HG02571 (cell line): ENCODE measurements at regions not wholly inside any gene's neighbourhood (a gene's known extent, or its start where the extent isn't known, plus 50 kb on each side); places are given as distances from the start of the nearest gene placed in this dataset.

Experiments used
- ATAC-seq: cut with Tn5 transposase; IDR thresholded peaks from one replicate; pipeline ENCODE4 v1.9.1; 2021; ENCODE audit warnings: mild to moderate bottlenecking, moderate library complexity; ENCODE audit not compliant: unreplicated experiment

DNA sequence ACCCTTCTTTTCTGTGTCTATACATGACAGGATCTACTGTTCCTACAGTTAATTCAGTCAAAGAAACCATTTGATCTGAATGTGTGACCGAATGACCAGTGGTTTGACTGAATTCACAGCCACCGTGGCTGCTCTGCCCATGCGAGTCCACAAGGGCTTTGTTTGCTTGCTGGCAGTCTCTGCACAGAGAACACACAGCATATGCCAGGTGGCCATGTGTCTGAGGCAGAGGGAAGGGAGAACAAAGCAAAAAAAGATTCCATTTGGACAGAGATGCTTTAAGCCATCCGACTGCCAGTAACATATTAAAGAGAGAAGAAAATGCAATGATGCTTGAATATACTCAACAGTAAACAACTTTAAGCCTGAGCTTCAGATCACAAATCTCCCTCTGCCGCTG lies 737.8 kb upstream of the CXADR start:
- no peak for ATAC-seq

DNA sequence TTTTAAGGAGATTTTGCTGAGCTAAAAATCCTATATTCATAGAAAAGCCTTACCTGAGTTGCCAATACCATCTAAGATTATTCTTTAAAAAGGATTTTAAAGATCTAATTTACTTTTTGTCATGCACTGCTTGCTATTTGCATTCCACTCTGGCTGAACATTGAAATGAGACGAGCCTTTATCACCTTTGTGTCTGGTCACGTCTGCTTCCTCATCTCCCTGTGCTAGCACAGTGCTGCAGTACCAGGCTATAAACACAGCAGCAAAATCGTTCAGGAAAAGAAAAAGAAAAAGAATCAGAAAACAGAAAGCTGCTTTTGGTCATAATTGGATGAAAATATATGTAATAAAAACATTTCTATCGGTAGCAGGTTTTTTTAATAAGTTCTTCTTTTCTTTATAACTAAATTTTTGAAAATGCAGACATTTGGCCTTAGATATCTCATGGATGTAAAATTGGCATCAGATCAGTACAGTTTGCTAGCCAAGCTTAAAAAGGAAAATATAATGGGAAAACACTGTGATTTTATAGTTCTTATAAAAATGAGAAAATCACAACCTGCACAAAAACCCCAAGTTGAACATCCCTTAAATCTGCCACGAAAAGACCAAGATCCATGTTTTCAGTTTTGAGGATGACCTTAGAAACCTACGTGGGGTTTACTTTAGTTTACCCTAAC lies 735.7 kb upstream of the CXADR start:
- ATAC-seq = no peak

DNA sequence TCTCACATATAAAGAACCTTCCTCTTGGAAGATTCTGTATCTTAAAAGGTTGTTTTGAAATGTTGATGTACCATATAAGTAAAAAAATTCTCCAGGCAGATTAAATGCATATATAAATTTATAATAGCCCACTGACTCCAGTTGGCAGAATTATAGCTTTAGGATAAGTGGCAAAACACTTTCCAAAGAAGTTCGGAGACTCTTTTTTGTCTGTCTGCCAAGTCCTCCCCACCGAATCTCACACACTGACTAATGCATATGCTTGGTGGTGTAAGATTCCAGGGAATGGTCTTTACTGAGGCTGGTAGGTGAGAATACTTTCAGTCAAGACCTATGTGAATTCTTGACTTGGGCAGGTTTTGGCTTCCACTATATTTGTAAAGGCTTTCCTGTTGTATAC lies 724.3 kb upstream of the CXADR start:
- ATAC-seq = no peak

DNA sequence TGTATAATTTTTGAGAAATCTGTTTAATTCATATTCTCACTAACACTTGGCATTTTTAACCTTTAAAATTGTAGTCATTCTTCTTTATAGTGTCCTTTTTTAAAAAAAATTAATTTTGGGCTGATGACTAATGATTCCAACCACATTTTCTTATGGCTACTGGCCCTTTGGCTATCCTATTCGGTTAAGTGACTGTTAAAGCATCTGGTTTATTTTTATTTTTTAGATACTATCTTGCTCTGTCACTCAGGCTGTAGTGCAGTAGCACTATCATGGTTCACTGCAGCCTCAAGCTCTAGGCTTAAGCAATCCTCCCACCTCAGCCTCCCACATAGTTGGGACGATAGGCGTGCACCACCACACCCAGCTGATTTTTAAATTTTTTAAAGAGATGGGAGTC lies 723.2 kb upstream of the CXADR start:
- ATAC-seq = no peak

DNA sequence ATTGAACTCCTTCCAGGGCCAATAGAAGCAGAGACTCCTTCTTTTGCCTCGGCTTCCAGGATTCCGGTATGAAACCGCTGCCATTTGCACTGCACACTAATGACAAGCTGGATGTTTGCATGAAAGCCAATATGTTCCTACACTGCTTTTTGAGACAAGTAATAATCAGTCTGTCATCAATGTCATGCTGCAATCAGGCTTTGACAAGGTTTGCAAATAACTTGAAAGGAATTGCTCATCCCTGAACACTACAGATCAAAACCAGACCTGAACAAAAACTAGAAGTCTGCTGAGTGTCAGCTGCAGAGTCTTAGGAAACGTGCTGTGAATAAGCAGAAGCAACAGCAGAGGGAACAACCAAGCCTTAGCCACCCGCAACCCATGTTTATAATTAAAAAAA lies 720.7 kb upstream of the CXADR start:
- no peak for ATAC-seq

DNA sequence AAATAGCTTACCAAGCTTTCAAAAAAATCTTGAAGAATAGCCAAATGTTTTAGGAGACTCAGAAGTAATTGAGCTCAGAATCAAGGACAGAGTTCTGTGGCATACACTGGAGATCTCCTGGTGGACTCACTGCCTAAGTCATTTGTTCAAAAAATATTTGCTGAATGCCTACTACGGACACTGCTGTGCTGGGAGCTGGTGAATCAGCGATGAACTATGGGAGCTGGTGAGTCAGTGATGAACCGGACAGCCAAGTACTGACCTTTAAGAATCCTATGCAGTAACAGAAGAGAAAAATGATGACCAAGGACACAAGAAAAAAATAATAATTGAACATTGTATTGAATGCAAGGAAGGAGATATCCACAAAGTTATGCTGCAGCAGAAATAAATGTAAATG lies 717.9 kb upstream of the CXADR start:
- no peak for ATAC-seq

DNA sequence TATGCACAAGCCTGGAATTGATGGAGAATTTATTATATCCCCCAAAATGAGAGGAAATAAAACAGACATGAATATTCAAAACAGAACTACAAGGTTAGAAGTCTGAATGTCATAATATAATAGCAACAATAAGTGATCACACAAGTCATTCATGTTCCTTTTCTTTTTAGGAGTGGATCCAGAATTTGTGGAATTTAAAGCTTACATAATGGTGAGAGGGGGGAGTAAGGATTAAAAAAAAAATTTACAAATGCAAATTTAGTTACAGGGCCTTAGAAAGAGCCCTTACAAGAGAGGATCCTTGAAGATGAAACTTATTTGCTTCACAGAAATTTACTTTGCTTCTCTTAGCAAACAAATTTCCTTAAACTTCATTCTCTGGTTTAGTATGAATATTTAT lies 716.1 kb upstream of the CXADR start:
- ATAC-seq = no peak

DNA sequence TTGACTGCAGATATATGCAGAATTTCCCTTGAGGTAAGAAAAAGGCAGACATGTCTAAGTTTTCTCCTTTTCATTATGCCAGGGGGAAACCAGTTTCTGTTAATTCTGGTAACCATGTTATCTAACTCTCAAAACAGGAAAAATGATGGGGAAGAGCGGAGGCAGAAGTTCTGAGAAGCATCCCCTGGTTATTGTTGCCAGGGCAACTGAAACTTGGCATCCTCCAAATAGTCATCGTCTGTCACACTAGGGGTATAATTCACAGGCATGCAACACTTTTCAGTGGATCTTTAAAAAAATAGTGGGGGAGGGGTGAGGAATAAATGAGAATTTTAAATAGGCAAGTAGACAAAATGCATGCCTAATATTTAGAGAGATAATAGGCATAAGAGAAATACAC lies 715.3 kb upstream of the CXADR start:
- no peak for ATAC-seq

DNA sequence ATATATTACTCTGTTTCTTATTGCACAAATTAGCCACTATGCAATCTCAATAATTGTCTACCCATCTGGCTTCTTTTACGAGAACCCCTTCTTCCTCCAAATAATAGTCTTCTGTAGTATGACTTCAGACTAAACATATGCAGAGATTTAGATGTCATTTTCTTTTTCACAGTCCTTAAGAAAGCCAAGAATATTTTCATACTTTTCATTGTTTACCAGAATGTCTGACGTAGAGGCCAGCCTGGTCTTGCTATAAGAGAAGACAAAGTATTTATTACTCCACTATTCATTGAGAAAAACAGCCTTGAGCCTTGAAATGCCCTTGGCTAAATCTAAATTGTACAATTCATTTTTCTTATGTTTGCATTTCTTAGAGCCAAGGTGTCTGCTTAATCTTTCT lies 714.9 kb upstream of the CXADR start:
- ATAC-seq = no peak

DNA sequence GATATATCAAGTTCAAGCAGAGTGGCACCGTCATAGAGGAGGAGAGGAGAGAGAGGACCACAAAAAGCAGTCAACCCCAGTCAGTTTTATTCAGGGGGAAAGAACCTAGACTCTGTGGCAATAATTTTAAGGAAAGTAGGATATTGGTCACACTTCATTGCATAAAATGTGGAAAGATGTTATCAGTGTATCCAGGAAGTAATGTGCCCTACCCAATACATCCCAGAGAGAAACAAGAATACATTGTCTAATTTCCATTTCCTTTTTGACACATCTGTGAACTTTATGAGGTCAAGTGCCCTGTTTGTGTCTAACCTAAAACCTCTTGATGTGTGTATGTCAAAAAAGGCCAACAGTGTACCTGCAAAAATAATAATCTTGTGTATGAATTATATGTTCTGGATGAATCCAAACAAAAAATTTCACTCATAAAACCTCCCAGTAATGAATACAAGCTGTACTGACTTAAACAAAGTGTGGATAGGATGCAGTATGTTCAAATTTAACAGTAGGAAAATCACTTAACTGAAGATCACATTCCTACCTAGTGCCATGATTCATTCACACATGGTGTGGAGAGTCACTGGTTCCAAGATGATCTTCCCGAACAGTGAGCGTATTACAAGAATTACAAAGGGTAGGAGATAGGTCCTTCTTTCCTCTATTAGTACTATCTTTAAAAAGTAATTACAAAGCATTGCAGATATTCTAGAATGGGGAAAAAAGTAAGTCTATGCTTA lies 712.1 kb upstream of the CXADR start:
- no peak for ATAC-seq

DNA sequence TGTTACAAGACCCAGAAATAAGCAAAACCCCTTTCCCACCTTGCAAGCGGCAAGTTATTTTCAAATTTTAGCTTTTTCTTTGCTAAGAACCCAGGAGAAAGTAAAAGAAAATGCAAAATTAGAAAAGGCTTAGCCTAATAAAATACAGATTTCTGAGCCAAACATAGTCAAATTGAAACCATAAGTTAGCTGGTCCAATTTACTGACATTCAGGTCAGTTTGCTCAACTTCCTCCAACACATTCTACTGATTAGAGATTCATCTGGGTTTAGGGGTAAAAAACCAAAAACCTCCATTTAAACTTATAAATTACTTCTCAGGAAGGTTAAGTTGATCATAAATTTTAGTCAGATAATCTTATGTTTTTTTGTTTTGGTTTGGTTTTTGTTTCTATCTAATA lies 701.8 kb upstream of the CXADR start:
- ATAC-seq = no peak

DNA sequence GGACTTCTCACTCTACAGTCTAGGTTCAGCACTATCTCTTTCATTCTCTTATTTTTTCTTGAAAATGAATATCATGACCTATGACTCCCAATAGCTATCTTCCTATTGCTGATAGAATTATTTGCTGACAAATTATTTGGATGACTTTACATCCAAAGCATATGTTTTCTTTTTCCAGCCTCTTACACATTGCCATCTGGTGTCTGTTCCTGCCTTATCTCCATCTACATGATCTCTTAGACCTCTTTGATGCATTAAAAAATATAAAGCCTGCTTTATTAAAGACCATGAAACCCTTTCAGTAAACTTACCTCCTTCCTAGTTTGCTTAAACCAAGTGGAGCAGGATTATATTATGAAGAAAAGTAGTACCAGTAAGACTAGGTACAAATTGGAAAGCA lies 700.9 kb upstream of the CXADR start:
- ATAC-seq = no peak

DNA sequence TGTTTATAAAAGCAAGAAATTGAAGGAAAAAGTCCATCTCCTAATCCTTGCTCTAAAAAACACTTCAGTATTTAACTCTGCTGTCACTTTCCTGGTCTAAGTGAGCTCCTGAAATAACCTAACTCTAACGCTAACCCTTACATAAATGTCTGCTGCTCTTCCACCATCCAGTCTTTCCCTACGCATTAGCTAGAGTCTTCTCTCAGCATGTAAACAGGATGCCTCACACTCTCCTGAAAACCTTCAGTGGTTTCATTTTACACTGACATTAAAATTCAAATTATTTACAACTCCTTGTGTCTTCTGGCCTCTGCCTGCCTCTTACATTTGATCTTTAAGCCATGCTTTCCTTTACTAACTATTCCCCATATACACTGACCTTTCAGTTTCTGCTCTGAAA lies 697.6 kb upstream of the CXADR start:
- no peak for ATAC-seq

DNA sequence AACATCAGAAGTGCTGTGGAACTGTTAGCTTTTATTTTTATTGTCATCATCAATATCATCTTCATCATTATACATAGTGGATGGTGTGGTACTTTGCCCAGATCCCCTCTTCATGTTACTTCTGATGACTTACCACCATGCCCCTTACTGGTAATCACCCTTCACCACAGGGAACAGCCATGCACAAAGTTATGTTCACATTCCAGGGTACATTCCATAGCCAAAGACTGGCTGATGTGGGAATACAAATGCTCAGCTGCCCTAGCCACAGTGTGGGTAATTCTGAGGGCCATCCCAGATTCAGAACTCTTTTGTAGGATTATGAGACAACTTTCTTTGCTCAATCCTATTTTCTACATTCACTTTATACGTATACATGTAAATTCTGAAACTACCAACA lies 691.3 kb upstream of the CXADR start:
- ATAC-seq = no peak

DNA sequence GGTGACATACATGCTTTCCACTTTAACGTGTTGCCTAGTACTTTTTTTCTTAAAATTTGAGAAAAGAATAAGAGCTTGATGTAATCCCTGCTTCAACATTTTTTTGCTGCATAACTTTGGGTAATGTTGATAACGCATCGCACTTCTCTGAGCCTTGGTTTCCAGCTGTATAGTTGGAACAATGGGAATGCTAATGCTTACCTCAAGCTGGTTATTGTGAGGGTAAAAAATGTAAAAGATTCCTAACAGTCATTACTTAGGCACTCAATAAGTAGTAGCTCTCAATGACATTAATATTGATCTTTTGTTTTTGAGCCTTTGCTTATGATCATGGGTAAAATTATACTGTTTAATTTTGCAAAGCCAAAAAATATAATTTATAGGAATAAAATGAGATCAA lies 683.3 kb upstream of the CXADR start:
- ATAC-seq = no peak

DNA sequence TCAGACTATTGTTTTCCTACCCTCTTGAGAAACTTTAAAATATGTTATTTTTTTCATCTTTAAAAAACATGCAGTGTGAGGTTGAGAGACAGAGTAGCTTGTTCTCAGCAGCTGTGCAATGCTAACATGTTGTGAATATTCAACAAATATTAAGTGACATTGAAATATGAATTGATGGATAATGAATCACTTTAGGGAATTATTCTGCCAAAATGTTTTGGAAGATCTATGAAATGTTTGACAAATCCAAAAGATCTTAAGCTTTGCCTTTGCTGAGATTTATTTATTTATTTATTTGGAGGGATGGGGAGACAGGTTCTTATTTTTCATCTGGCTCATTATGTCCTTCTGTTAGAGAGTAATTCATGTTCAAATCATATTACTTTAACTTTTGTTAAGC lies 680.1 kb upstream of the CXADR start:
- ATAC-seq = no peak

DNA sequence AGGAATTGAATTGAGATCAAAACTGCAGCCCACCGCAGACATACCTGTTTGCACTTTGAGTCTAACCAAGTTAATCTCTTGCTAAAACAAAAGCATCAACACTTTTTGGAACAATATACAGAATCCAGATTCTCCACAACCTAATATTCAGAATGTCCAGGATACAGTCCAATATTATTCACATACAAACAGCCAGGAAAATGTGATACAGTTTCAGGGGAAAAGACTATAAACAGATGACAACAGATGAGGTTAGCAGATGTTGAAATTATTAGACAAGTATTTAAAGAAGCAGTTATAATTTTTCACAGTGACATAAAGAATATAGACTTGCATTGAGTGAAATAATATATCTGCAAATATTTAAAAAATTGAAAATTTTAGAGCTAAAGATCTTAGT lies 678.1 kb upstream of the CXADR start:
- no peak for ATAC-seq

DNA sequence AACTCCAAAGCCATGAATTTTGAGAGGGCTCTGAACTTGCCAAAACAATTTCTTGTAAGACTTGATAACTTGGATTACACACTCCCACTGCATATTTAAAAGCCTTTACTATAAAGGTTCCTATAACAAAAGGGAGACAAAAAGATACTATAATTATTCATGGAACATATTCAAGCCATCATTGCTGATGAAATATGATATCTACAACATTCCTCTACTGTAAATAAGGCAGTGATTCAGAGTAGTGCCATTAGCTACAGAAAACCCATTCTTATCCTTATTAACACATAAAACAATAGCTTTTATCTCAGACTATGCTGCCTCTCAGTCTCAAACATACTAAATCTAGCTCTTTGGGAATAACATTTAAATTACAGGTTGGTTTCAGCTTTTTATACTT lies 675.5 kb upstream of the CXADR start:
- ATAC-seq = no peak

DNA sequence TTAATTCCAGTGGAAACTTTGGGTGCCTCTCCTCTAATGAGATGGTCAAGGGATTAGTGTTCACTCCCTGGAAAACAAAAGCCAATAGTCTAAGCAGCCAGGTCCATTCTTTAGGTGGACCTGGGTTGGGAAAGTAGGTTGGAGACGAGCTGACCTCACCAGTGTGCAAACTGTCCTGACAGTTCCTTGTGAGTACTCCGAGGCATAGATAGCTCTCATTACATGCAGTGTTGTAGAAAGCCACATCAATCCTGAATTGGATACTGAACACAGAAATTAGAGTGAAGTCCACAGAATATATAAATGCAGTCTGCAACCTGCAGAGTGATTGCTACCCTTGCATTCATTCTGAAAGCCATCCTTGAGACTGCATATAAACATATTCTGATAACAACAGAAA lies 675.1 kb upstream of the CXADR start:
- ATAC-seq = no peak

DNA sequence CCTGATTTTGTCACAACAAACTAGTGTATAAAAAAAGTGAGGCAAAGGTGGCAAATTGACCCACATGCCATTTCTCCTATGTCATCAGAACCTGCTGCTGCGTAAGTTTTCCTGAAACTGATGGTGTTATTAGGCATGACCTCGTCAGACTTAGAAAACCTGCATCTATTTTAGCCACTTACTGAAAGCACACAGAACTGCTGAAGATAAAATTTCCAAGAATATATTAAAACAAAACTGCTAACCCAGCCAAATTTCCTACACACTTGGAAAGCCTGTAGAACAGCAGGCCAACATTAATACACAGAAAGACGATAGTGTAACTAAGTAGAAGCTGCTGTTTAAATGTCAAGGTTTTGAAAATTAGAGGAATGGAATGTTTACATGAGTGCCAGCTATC lies 674.5 kb upstream of the CXADR start:
- ATAC-seq = no peak

DNA sequence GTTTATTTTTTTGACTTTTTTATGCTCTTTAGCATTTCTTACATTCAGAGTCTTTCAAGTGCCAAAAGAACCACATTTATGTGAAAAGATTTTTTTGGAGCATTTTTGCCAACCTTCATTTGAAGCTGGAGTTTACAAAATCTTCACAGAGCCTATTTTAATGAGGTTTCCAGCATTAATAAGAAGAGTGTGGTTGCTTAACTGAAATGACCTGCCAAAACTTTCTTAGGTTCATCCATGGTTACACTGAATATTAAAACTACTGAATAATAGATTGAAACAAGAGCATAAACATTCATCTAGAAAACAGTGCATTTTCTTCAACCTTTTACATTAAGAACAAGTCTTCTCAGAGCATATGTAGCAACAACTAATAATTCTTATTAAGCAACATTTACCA lies 672.3 kb upstream of the CXADR start:
- no peak for ATAC-seq

DNA sequence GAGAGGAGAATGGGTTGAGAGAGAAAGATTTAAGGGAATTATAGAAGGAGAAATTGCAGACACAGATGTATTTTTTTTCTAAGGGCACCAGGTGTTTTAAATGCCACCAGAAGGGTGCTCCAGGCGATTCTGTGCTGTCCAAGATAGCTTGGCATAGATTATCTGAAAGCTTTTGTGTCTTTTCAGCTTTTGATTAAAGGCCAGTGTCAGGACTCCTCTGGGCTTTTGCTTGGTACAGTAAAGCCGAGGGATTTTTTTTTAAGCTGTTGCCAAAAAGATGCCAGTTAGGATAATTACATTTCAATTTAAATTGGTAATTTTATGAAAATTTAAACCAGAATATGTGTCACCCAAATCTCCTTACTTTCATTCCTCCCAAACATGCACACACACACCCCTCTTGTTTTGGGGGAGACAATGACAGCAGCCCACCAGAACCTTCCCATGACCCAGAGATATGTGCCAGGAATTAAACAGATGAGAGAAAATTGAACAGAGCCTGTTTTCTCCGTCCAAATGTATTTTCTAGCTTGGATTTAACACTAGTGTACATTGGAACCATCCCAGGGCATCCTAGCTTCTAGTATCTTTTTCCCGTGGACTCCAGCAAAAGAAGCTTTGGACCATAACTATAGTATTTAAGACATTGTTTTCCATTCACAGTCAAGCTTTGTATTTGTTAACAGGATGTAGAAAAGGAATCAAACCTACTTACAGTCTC lies 670.7 kb upstream of the CXADR start:
- ATAC-seq = no peak
